Endothelial cell of umbilical vein (primary cell): ENCODE measurements at regions not wholly inside any gene's neighbourhood (a gene's known extent, or its start where the extent isn't known, plus 50 kb on each side); places are given as distances from the start of the nearest gene placed in this dataset.

Source experiments
- BruUV-seq: library from RNA; stranded (reverse); fragments of 400-500 nt; replicated peaks from 2 replicates; lab custom pipeline; 2021; lab: Mats Ljungman, UMichigan
- CTCF ChIA-PET: fragments of 300-600, 350-600 bp; sonication (Branson Sonifier 250); formaldehyde crosslinking; loops from one replicate; lab custom pipeline; 2021; ENCODE audit warnings: antibody characterized with exemption, inconsistent platforms; lab: Charles Lee
- POLR2A ChIA-PET: fragments of 300-600, 350-600 bp; sonication (Branson Sonifier 250); formaldehyde crosslinking; loops from one replicate; lab custom pipeline; 2021; ENCODE audit warnings: antibody characterized with exemption, inconsistent platforms; lab: Charles Lee
- DNase-seq: peaks from one replicate; pipeline ENCODE4 v3.0.0-alpha.2; 2011; ENCODE audit warnings: low read depth, low spot score
- FAIRE-seq: peaks from 2 replicates; lab custom pipeline; 2011; peaks lifted over from hg19 to GRCh38; lab: Jason Lieb, UNC
- H2AFZ ChIP-seq: 2 replicates; pipeline ENCODE4 v1.6.0; 2012; ENCODE audit warnings: low read depth, low read length, control low read depth, inconsistent platforms
- H3K27ac ChIP-seq: 2 replicates; pipeline ENCODE4 v1.5.1; 2011; ENCODE audit warnings: low read depth, mild to moderate bottlenecking, control low read depth, low read length, moderate library complexity; ENCODE audit not compliant: insufficient read depth
- H3K27me3 ChIP-seq, 2 experiments: 2 replicates each; pipeline versions ENCODE4 v1.6.0 to v1.6.1; 2011; ENCODE audit warnings: low read length in 2 of 2, mixed read lengths in 1 of 2; ENCODE audit not compliant: control insufficient read depth in 2 of 2, insufficient read depth in 2 of 2
- H3K36me3 ChIP-seq, 2 experiments: 2 replicates in 1 of 2; 3 replicates in 1 of 2; pipeline ENCODE4 v1.5.1; 2011; ENCODE audit warnings: low read length in 2 of 2, mild to moderate bottlenecking in 1 of 2, moderate library complexity in 1 of 2; ENCODE audit not compliant: control insufficient read depth in 2 of 2, insufficient read depth in 2 of 2; ENCODE audit errors: extremely low read depth in 1 of 2
- H3K4me1 ChIP-seq: 3 replicates; pipeline ENCODE4 v1.5.1; 2011; ENCODE audit warnings: mild to moderate bottlenecking, low read length; ENCODE audit not compliant: control insufficient read depth, insufficient read depth; ENCODE audit errors: extremely low read depth
- H3K4me2 ChIP-seq: 2 replicates; pipeline ENCODE4 v1.6.1; 2011; ENCODE audit warnings: low read length, control low read depth, mixed read lengths; ENCODE audit not compliant: insufficient read depth
- H3K4me3 ChIP-seq, 3 experiments: fragments of 200-600 bp in 1 of 3; sonication (generic), shearing (Covaris generic) in 1 of 3; replicated peaks in 1 of 3; 2 replicates each; pipeline ENCODE4 v1.5.1; 2011 to 2016; ENCODE audit warnings: control low read depth in 3 of 3, low read length in 3 of 3, mild to moderate bottlenecking in 2 of 3, inconsistent platforms in 1 of 3, low read depth in 1 of 3, moderate library complexity in 1 of 3; ENCODE audit not compliant: insufficient read depth in 1 of 3
- H3K79me2 ChIP-seq: 2 replicates; pipeline ENCODE4 v1.6.0; 2012; ENCODE audit warnings: low read length, inconsistent platforms; ENCODE audit not compliant: control insufficient read depth, insufficient read depth
- H3K9ac ChIP-seq: replicated peaks from 2 replicates; pipeline ENCODE3; 2011; ENCODE audit warnings: low read length, control low read depth; ENCODE audit not compliant: insufficient read depth; ENCODE audit errors: extremely low read depth
- H3K9me1 ChIP-seq: replicated peaks from 3 replicates; pipeline ENCODE4 v1.6.0; 2011; ENCODE audit warnings: mild to moderate bottlenecking, low read length; ENCODE audit not compliant: control insufficient read depth, insufficient read depth; ENCODE audit errors: extremely low read depth
- H3K9me3 ChIP-seq: replicated peaks from 2 replicates; pipeline ENCODE4 v1.5.1; 2012; ENCODE audit warnings: low read length, inconsistent platforms; ENCODE audit not compliant: control insufficient read depth, insufficient read depth
- H4K20me1 ChIP-seq: replicated peaks from 2 replicates; pipeline ENCODE3; 2011; ENCODE audit warnings: mild to moderate bottlenecking, low read length; ENCODE audit not compliant: control insufficient read depth, insufficient read depth; ENCODE audit errors: extremely low read depth
- CTCF ChIP-seq, 2 donors: IDR thresholded peaks; 1 replicate in 1 of 2; 2 replicates in 1 of 2; pipeline ENCODE4 v1.5.1; 2011; ENCODE audit warnings: low read length in 2 of 2, mild to moderate bottlenecking in 2 of 2, moderate library complexity in 2 of 2, control low read depth in 1 of 2, inconsistent platforms in 1 of 2, low read depth in 1 of 2; ENCODE audit not compliant: insufficient read depth in 1 of 2; ENCODE audit errors: extremely low read depth in 1 of 2
- EZH2 ChIP-seq: IDR thresholded peaks from 2 replicates; pipeline ENCODE4 v1.6.1; 2012; ENCODE audit warnings: borderline replicate concordance, low read depth, mild to moderate bottlenecking, moderate library complexity, low read length, inconsistent platforms; ENCODE audit not compliant: severe bottlenecking
- FOS ChIP-seq: IDR thresholded peaks from 2 replicates; pipeline ENCODE4 v1.6.1; 2011; ENCODE audit warnings: mild to moderate bottlenecking, low read length, moderate library complexity, borderline replicate concordance; ENCODE audit not compliant: insufficient read depth
- GATA2 ChIP-seq: IDR thresholded peaks from 2 replicates; pipeline ENCODE4 v1.7.0; 2011; ENCODE audit warnings: low read depth, mild to moderate bottlenecking, moderate library complexity, mixed read lengths, low read length; ENCODE audit not compliant: insufficient read length, insufficient read depth
- JUN ChIP-seq: IDR thresholded peaks from 2 replicates; pipeline ENCODE4 v1.6.1; 2011; ENCODE audit warnings: borderline replicate concordance, low read depth; ENCODE audit not compliant: insufficient read length, insufficient read depth
- MAX ChIP-seq: IDR thresholded peaks from 2 replicates; pipeline ENCODE4 v1.6.1; 2011; ENCODE audit not compliant: insufficient read depth, insufficient read length
- MYC ChIP-seq: IDR thresholded peaks from one replicate; pipeline ENCODE4 v1.6.1; 2011; ENCODE audit warnings: mild to moderate bottlenecking, low read depth, low read length
- POLR2A ChIP-seq: IDR thresholded peaks from 2 replicates; pipeline ENCODE4 v1.6.1; 2012; ENCODE audit warnings: low read depth, mild to moderate bottlenecking, control low read depth, low read length
- POLR2AphosphoS5 ChIP-seq: IDR thresholded peaks from 2 replicates; pipeline ENCODE4 v1.6.1; 2012; ENCODE audit warnings: low read depth, mild to moderate bottlenecking, control low read depth, low read length, moderate library complexity; ENCODE audit not compliant: insufficient read depth
- dilution Hi-C: fragments of 300-500 bp; cut with MboI; formaldehyde crosslinking; loops from one replicate; pipeline ENCODE4 v1.15.0; 2019; ENCODE audit warnings: low sequenced_read_pairs; ENCODE audit not compliant: extremely low pct_ligation_motif_present
- intact Hi-C: fragments of 100-400 bp; cut with micrococcal nuclease; formaldehyde crosslinking; loops from one replicate; pipeline ENCODE4 v1.10.0; 2022

- POLR2A ChIA-PET: no interaction called here
- CTCF ChIA-PET: no interaction called here
- TF ChIP-seq GATA2 (no peak), JUN (no peak), POLR2A (no peak), FOS (no peak), MAX (no peak), EZH2 (no peak), CTCF (IDR thresholded peaks at IDR 0.05; ENCODE audit: extremely low read depth in 1 of 2, insufficient read depth in 1 of 2, low read depth in 1 of 2, low read length in 2 of 2) (no peak), MYC (no peak), POLR2AphosphoS5 (no peak)
- BruUV-seq: no TSS peak
- H3K79me2 ChIP-seq: no peaks in the 10 kb centered on the region
- no peaks in the 10 kb centered on the region for H3K27me3 ChIP-seq
- intact Hi-C loops: no loop called here
- no peak overlapping the region for H3K9ac ChIP-seq
- no peak overlapping the region for H3K4me2 ChIP-seq
- FAIRE-seq: no peak
- no peaks in the 10 kb centered on the region for H3K4me1 ChIP-seq
- H3K36me3 ChIP-seq: no peaks in the 10 kb centered on the region
- no peaks in the 10 kb centered on the region for H4K20me1 ChIP-seq
- no peaks in the 10 kb centered on the region for H3K9me1 ChIP-seq
- H3K4me3 ChIP-seq: no peak overlapping the region
- no peak for DNase-seq
- no peak overlapping the region for H3K27ac ChIP-seq
- H2AFZ ChIP-seq: peak overlapping the region; percentile 21
- H3K9me3 ChIP-seq: no peaks in the 10 kb centered on the region
- dilution Hi-C loops: no loop called here
Observed at GRCh38 chr5:99639905-99640304, 711.1 kb upstream of the CHD1 start.
